Activated CD4-positive, CD25-positive, alpha-beta regulatory T cell treated with anti-CD3 and anti-CD28 coated beads, Interleukin-2, amount 50 U/mL, for 16 hours (primary cell): ENCODE measurements at regions not wholly inside any gene's neighbourhood (a gene's known extent, or its start where the extent isn't known, plus 50 kb on each side); places are given as distances from the start of the nearest gene placed in this dataset.
"Not testable (repeated sequence)": the region's sequence is repeated elsewhere in the genome, so short reads cannot be mapped to it uniquely, and the experiment has no call there.

ENCODE experiments used
- DNase-seq: peaks from one replicate; pipeline ENCODE4 v3.0.0-alpha.2; 2020; ENCODE audit warnings: low read depth, low spot score

GRCh38 chr9:18022642-18023041, 443.8 kb downstream of the SH3GL2 start:
- DNase-seq, result no peak

DNA sequence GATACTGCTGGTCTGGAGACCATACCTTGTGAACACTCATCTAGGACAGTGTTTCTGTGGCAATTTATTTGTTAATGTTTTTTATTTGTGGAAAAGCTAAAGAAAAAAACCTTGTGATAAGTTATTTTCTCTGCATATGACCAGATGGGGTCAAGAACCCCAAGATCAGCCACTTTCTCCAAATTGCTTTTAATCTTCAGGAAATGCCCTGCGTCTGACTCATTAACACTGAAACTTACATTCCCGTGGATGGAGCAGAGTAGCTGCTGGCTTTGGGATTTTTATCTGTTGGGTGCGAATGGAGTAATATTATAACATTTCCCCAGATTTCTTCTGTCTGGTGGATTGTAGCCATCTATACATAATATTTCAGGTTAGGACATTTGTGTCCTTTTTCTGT, 444.5 kb downstream of the SH3GL2 start:
- no peak for DNase-seq

DNA sequence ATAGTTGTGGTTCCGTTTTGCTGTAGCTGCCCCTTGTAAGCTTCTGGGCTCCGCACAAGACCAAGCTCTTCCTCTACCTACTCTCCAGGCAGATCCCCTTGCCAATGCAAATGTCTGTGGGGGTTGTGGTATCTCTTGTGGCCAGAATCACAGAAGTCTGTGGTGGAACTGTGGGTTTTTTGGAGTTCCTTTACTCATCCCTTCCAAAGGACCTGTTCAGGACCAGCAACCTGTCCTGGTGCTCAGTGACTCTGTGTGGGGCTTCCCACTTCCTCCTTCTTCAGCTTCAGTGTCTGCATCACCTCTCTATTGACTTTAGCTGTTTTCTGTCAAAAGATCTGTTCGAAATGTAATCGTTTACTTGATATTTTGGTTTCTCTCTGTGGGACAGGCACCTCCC, 441.3 kb upstream of the ADAMTSL1 start:
- no peak for DNase-seq

- no peak for DNase-seq
These were observed 437.3 kb upstream of the ADAMTSL1 start for GRCh38 chr9:18036422-18037187.

GRCh38 chr9:18037981-18038380, 436.0 kb upstream of the ADAMTSL1 start:
- no peak for DNase-seq

GRCh38 chr9:18040327-18040726, 433.6 kb upstream of the ADAMTSL1 start:
- DNase-seq, result no peak

- DNase-seq, result no peak
These were observed 430.0 kb upstream of the ADAMTSL1 start for GRCh38 chr9:18043978-18044377.

DNA sequence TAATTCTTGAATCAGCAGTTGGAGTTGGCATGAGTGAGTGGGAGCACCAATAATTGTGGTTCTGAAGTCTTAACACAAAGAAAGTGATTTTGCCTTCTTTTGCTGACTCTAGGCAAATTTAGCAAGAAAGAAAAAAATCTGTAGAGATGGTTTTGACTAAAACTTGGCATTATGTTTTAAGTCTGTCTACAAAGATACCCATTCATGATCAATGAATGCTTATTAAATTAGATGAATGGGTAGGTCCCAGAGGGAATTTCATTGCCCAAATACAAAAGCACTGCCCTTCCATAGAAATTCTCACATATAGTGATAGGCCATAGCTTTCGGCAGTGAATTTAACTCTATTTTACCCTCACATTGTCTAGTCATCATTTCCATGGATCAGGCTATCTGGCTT, 428.6 kb upstream of the ADAMTSL1 start:
- DNase-seq, result no peak

DNA sequence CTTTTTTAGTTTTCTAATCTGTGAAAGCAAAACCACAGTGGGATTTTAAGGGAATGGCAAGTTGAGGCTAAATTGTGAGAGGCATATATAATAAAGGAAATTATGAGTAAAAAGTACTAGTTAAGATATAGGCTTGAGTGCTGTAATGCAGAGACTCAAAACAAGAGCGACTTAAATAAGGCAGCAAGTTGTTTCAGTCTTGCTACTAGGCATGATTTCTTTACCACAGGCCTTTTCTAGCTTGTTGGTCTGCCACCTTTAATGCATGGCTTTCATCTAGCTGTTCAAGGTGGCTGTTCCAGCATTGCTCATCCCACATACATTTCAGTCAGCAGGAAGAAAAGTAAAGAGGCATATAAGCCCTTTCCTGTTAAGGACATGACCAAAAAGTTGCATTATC, 427.9 kb upstream of the ADAMTSL1 start:
- DNase-seq, result no peak

GRCh38 chr9:18051638-18052037, 422.3 kb upstream of the ADAMTSL1 start:
- no peak for DNase-seq

GRCh38 chr9:18052060-18052459, 421.9 kb upstream of the ADAMTSL1 start:
- DNase-seq, result no peak

GRCh38 chr9:18056269-18056992, 417.5 kb upstream of the ADAMTSL1 start:
- DNase-seq, result no peak

- DNase-seq, result no peak
These were observed 417.0 kb upstream of the ADAMTSL1 start for GRCh38 chr9:18056993-18057369.

- DNase-seq, result no peak
These were observed 415.1 kb upstream of the ADAMTSL1 start for GRCh38 chr9:18058564-18059442.

DNA sequence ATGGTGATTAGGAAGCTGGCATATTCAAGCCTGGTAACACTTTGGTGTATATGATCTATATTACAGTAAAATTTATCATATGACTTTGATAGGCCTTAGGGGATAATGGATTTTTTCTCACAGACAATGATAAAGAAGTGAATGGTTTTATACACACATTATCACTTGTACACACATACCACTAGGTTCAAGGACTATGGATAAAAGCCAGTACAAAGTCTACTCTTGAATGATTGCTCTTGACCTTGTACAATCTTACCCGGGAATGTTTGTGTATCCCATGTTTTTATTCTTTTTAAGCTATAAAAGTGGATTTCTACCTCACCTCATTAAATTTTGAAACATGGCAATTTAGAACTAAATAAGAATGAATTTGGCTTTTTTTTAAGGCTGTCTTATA, 414.5 kb upstream of the ADAMTSL1 start:
- DNase-seq, result no peak

DNA sequence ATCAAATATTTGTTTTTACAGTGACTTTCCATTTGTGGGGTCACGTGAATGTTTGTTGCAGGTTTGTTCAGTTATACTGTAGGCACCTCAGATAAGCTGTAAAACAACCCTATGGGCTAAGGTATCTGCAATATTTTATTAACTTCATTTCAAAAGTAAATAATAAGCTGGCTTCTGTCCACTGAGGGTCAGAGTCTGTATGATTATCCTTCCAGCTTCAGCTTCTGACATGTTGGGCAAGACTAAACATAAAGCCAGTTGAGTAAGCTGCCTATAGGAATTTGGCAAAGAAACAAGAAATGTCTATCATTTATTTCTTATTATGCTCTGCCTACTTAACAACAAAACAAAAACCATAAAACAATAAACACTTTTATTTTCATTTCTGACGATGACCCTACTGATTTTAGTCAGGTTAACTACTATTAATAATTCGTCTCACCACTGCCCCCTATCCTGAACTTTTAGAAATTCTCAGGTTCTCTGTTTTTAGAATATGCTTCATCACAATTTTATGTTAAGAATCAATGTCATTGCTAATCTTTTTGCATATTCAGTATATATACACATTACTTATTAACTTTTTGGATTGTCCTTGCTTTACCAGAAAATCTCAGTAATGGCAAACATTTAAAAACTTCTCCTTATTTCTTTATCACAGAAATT, 413.6 kb upstream of the ADAMTSL1 start:
- DNase-seq, result no peak

DNA sequence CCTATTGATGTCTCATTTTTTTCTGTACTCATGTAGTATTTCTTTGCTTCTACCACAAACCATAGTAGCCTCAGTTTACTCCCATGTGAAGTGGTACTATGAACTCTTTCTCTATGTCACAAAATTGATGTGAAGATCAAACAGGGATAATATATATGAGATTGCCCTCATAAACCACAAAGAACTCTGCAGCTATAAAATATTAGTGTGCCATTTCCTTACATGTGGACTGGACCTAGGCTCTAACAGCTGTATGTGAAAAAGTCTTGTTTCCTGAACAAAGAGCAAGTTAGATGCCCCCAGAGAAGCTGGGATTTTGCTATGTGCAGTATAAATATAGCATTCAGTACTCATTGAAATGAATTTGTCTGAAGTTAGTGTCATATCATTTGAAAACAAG, 412.6 kb upstream of the ADAMTSL1 start:
- no peak for DNase-seq

- no peak for DNase-seq
These were observed 412.1 kb upstream of the ADAMTSL1 start for GRCh38 chr9:18061856-18062255.

DNA sequence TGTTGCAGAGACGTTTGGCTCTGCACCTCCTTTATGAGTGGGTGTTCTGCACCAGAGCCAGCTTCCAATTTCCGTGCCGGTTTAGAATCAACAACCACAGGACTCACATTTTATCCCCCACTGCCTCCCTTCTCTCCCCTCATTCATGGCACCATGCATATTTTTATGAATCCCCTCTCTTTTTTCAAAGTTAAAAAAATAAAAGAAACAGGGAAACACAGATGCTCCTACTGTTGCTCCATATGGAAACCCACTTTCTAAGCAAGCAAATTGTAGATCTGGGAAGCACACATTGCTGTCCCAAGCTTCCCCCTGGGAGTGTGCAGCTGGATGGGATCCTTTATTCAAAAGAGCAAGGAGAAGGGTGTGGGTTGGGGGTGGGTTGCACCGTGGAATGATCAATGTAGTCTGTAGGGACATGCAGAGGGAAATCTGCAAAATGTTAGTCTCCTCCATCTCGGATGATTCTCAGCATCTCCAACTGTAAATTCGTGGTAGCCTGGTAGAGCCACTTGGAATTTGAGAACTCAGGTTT, 410.0 kb upstream of the ADAMTSL1 start:
- no peak for DNase-seq

- DNase-seq, result not testable (repeated sequence)
These were observed 407.3 kb upstream of the ADAMTSL1 start for GRCh38 chr9:18066608-18067007.

- DNase-seq, result no peak
These were observed 406.3 kb upstream of the ADAMTSL1 start for GRCh38 chr9:18067548-18068120.
